ENCODE measurements at regions not wholly inside any gene's neighbourhood (a gene's known extent, or its start where the extent isn't known, plus 50 kb on each side); places are given as distances from the start of the nearest gene placed in this dataset.

- no peaks in the 10 kb centered on the region for H3K36me3 ChIP-seq (ENCODE audit: control insufficient read depth in 4 of 4, insufficient read depth in 4 of 4, low read length in 4 of 4)
- 31 to 63% methylated on average over 2 of the region's 2 CpGs for WGBS, 2 donors
- H3K9ac ChIP-seq (ENCODE audit: insufficient read depth in 1 of 2, low read length in 2 of 2): no peak overlapping the region
- no peak overlapping the region for H3K27ac ChIP-seq (ENCODE audit: low read depth in 1 of 2, low read length in 1 of 2)
- no peaks in the 10 kb centered on the region for H3K27me3 ChIP-seq (ENCODE audit: control insufficient read depth in 3 of 3, insufficient read depth in 3 of 3, low read length in 2 of 3)
- DNase-seq (no peak), ATAC-seq (ENCODE audit: insufficient read depth, low FRiP score) (no peak)
- H3K4me3 ChIP-seq: no peak overlapping the region
- no peaks in the 10 kb centered on the region for H3K4me1 ChIP-seq (ENCODE audit: control insufficient read depth in 5 of 5, insufficient read depth in 5 of 5, low read length in 5 of 5)
- TF ChIP-seq CTCF (IDR thresholded peaks at IDR 0.05; ENCODE audit: control extremely low read depth, extremely low read depth): no peak
- no peaks in the 10 kb centered on the region for H3K9me3 ChIP-seq (ENCODE audit: control insufficient read depth in 4 of 4, insufficient read depth in 3 of 4, low read length in 3 of 4)
Measured at GRCh38 chr5:158050421-158050820, 191.5 kb upstream of the CLINT1 start.

- no peak overlapping the region for H3K4me3 ChIP-seq
- ATAC-seq (ENCODE audit: insufficient read depth, low FRiP score): no peak
- 59 to 65% methylated on average over 1 of the region's 1 CpG for WGBS, 2 donors
- H3K4me1 ChIP-seq (ENCODE audit: control insufficient read depth in 5 of 5, insufficient read depth in 5 of 5, low read length in 5 of 5): no peaks in the 10 kb centered on the region
- no peaks in the 10 kb centered on the region for H3K36me3 ChIP-seq (ENCODE audit: control insufficient read depth in 4 of 4, insufficient read depth in 4 of 4, low read length in 4 of 4)
- no peaks in the 10 kb centered on the region for H3K9me3 ChIP-seq (ENCODE audit: control insufficient read depth in 4 of 4, insufficient read depth in 3 of 4, low read length in 3 of 4)
- DNase-seq: no peak
- no peak for TF ChIP-seq CTCF (IDR thresholded peaks at IDR 0.05; ENCODE audit: control extremely low read depth, extremely low read depth)
- H3K9ac ChIP-seq (ENCODE audit: insufficient read depth in 1 of 2, low read length in 2 of 2): no peak overlapping the region
- H3K27me3 ChIP-seq (ENCODE audit: control insufficient read depth in 3 of 3, insufficient read depth in 3 of 3, low read length in 2 of 3): no peaks in the 10 kb centered on the region
- H3K27ac ChIP-seq (ENCODE audit: low read depth in 1 of 2, low read length in 1 of 2): no peak overlapping the region
Measured at GRCh38 chr5:158049459-158049858, 190.5 kb upstream of the CLINT1 start.

GRCh38 chr5:158045696-158046095 is 186.8 kb upstream of the CLINT1 start:
- no peaks in the 10 kb centered on the region for H3K27me3 ChIP-seq (ENCODE audit: control insufficient read depth in 3 of 3, insufficient read depth in 3 of 3, low read length in 2 of 3)
- no peaks in the 10 kb centered on the region for H3K4me1 ChIP-seq (ENCODE audit: control insufficient read depth in 5 of 5, insufficient read depth in 5 of 5, low read length in 5 of 5)
- no peak overlapping the region for H3K4me3 ChIP-seq
- H3K9ac ChIP-seq (ENCODE audit: insufficient read depth in 1 of 2, low read length in 2 of 2): no peak overlapping the region
- WGBS, 2 donors: 93 to 94% methylated on average over 1 of the region's 1 CpG
- H3K27ac ChIP-seq (ENCODE audit: low read depth in 1 of 2, low read length in 1 of 2): no peak overlapping the region
- ATAC-seq (ENCODE audit: insufficient read depth, low FRiP score): no peak
- TF ChIP-seq CTCF (IDR thresholded peaks at IDR 0.05; ENCODE audit: control extremely low read depth, extremely low read depth): no peak
- H3K36me3 ChIP-seq (ENCODE audit: control insufficient read depth in 4 of 4, insufficient read depth in 4 of 4, low read length in 4 of 4): no peaks in the 10 kb centered on the region
- H3K9me3 ChIP-seq (ENCODE audit: control insufficient read depth in 4 of 4, insufficient read depth in 3 of 4, low read length in 3 of 4): no peaks in the 10 kb centered on the region
- no peak for DNase-seq

DNA sequence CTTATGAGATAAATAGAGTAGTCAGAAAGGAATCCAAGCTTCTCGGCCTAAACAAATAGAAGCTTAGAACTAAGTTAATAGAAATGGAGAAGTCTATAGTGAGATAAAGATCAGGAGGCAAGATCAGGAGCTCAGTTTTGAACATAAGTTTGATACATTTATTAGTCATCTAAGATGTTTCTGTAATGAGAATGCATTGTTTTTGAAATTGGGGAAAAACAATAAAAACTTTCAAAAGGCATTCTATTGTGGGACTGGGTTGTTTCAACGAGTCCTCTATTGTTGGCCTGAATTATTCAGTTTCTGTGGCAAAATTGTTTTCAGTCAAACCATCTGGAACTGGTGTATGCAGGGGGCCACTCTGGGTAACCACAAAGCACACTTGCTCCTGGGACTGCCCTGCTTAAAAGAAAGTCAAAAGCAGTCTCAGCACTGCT is 181.0 kb upstream of the CLINT1 start:
- Histone ChIP-seq H3K4me3 (no peak overlapping the region), H3K4me1 (ENCODE audit: control insufficient read depth in 5 of 5, insufficient read depth in 5 of 5, low read length in 5 of 5) (no peaks in the 10 kb centered on the region), H3K36me3 (ENCODE audit: control insufficient read depth in 4 of 4, insufficient read depth in 4 of 4, low read length in 4 of 4) (no peaks in the 10 kb centered on the region), H3K9me3 (ENCODE audit: control insufficient read depth in 4 of 4, insufficient read depth in 3 of 4, low read length in 3 of 4) (peaks cover 0 to 6% (median 2%) of the 10 kb centered on the region in 4 donors), H3K27me3 (ENCODE audit: control insufficient read depth in 3 of 3, insufficient read depth in 3 of 3, low read length in 2 of 3) (no peaks in the 10 kb centered on the region), H3K9ac (ENCODE audit: insufficient read depth in 1 of 2, low read length in 2 of 2) (no peak overlapping the region), H3K27ac (ENCODE audit: low read depth in 1 of 2, low read length in 1 of 2) (no peak overlapping the region)
- WGBS, 2 donors: 55 to 65% methylated on average over 2 of the region's 2 CpGs
- DNase-seq (no peak), ATAC-seq (ENCODE audit: insufficient read depth, low FRiP score) (no peak)
- no peak for TF ChIP-seq CTCF (IDR thresholded peaks at IDR 0.05; ENCODE audit: control extremely low read depth, extremely low read depth)

Measured in lung (tissue), 11 donors.